H1 (cell line): ENCODE measurements at regions not wholly inside any gene's neighbourhood (a gene's known extent, or its start where the extent isn't known, plus 50 kb on each side); places are given as distances from the start of the nearest gene placed in this dataset.

ENCODE experiments used
- CTCF ChIA-PET: fragments of 300-600 bp; sonication (Branson Sonifier 250); formaldehyde crosslinking; loops from one replicate; lab custom pipeline; 2021; ENCODE audit not compliant: partially characterized antibody; lab: Charles Lee
- POLR2A ChIA-PET: fragments of 300-600 bp; sonication (Branson Sonifier 250); formaldehyde crosslinking; loops from one replicate; lab custom pipeline; 2021; ENCODE audit warnings: inconsistent platforms; ENCODE audit not compliant: partially characterized antibody; lab: Charles Lee
- DNase-seq, 2 experiments: peaks; one replicate each; pipeline versions ENCODE4 v3.0.0 to v3.0.0-alpha.2; 2010 to 2022; ENCODE audit warnings: low spot score in 2 of 2, low read depth in 1 of 2, mixed read lengths in 1 of 2
- FAIRE-seq: peaks from 2 replicates; lab custom pipeline; 2011; peaks lifted over from hg19 to GRCh38; lab: Jason Lieb, UNC
- H2AFZ ChIP-seq: 2 replicates; pipeline ENCODE4 v1.8.1; 2012; ENCODE audit warnings: low read length, inconsistent platforms
- H2AK5ac ChIP-seq: 2 replicates; pipeline ENCODE4 v1.6.1; 2013; ENCODE audit warnings: low read depth, low read length
- H2BK120ac ChIP-seq: replicated peaks from 2 replicates; pipeline ENCODE3; 2013; ENCODE audit warnings: low read depth, low read length, inconsistent platforms
- H2BK12ac ChIP-seq: 2 replicates; pipeline ENCODE4 v1.6.1; 2013; ENCODE audit warnings: low read depth, low read length
- H2BK15ac ChIP-seq: 2 replicates; pipeline ENCODE4 v1.6.1; 2013; ENCODE audit warnings: low read length
- H2BK20ac ChIP-seq: 2 replicates; pipeline ENCODE4 v1.6.1; 2013; ENCODE audit warnings: low read length
- H2BK5ac ChIP-seq: 2 replicates; pipeline ENCODE4 v1.6.1; 2013; ENCODE audit warnings: low read depth, low read length
- H3K14ac ChIP-seq: 2 replicates; pipeline ENCODE4 v1.6.1; 2013; ENCODE audit warnings: inconsistent platforms; ENCODE audit not compliant: insufficient read length
- H3K18ac ChIP-seq: 2 replicates; pipeline ENCODE4 v1.6.1; 2013; ENCODE audit warnings: low read length; ENCODE audit errors: extremely low read depth
- H3K23ac ChIP-seq: 2 replicates; pipeline ENCODE4 v1.6.1; 2013; ENCODE audit warnings: inconsistent platforms; ENCODE audit not compliant: insufficient read length
- H3K23me2 ChIP-seq: 2 replicates; pipeline ENCODE4 v1.6.1; 2013; ENCODE audit warnings: low read depth, low read length
- H3K27ac ChIP-seq: 2 replicates; pipeline ENCODE4 v1.6.1; 2011; ENCODE audit warnings: low read depth, low read length, inconsistent platforms
- H3K27me3 ChIP-seq, 4 experiments: replicated peaks in 1 of 4; 1 replicate in 1 of 4; 2 replicates in 3 of 4; pipeline versions ENCODE4 v1.6.1 to v1.8.1; 2011 to 2013; ENCODE audit warnings: low read length in 3 of 4, mild to moderate bottlenecking in 3 of 4, inconsistent platforms in 2 of 4, mixed read lengths in 2 of 4, moderate library complexity in 1 of 4; ENCODE audit not compliant: control insufficient read depth in 3 of 4, insufficient read depth in 3 of 4; ENCODE audit errors: extremely low read depth in 1 of 4
- H3K36me3 ChIP-seq, 4 experiments: 2 replicates each; pipeline versions ENCODE4 v1.6.1 to v1.8.1; 2011 to 2013; ENCODE audit warnings: mild to moderate bottlenecking in 4 of 4, low read length in 3 of 4, moderate library complexity in 2 of 4, control low read depth in 1 of 4, inconsistent platforms in 1 of 4; ENCODE audit not compliant: insufficient read depth in 4 of 4, control insufficient read depth in 2 of 4
- H3K4ac ChIP-seq: replicated peaks from 2 replicates; pipeline ENCODE3; 2013; ENCODE audit warnings: low read length, low read depth, mixed read lengths, inconsistent platforms; ENCODE audit not compliant: insufficient read length
- H3K4me1 ChIP-seq, 4 experiments: replicated peaks in 1 of 4; 1 replicate in 1 of 4; 2 replicates in 3 of 4; pipeline versions ENCODE4 v1.6.1 to v1.8.1; 2011 to 2013; ENCODE audit warnings: low read length in 3 of 4, inconsistent platforms in 2 of 4, mixed read lengths in 1 of 4; ENCODE audit not compliant: insufficient read depth in 4 of 4, control insufficient read depth in 3 of 4
- H3K4me2 ChIP-seq, 2 experiments: 2 replicates each; pipeline versions ENCODE4 v1.6.1 to v1.8.1; 2011 to 2013; ENCODE audit warnings: low read depth in 2 of 2, low read length in 2 of 2, control low read depth in 1 of 2, inconsistent platforms in 1 of 2, mild to moderate bottlenecking in 1 of 2; ENCODE audit not compliant: insufficient read depth in 1 of 2
- H3K4me3 ChIP-seq, 4 experiments: fragments of 200-600, 300-600 bp in 1 of 4; sonication (generic), shearing (Covaris generic), sonication (Bioruptor Twin) in 1 of 4; 2 replicates each; pipeline versions ENCODE4 v1.5.1 to v1.8.1; 2011 to 2016; ENCODE audit warnings: low read length in 4 of 4, low read depth in 3 of 4, control low read depth in 2 of 4, inconsistent platforms in 2 of 4, mild to moderate bottlenecking in 2 of 4, mixed read lengths in 1 of 4, moderate library complexity in 1 of 4; ENCODE audit not compliant: insufficient read depth in 2 of 4; ENCODE audit errors: extremely low read depth in 1 of 4
- H3K56ac ChIP-seq: replicated peaks from 2 replicates; pipeline ENCODE3; 2013; ENCODE audit warnings: low read depth, mild to moderate bottlenecking, mixed read lengths, low read length, inconsistent platforms; ENCODE audit not compliant: insufficient read length
- H3K79me1 ChIP-seq: 2 replicates; pipeline ENCODE4 v1.6.1; 2013; ENCODE audit warnings: low read depth, low read length, control low read depth
- H3K79me2 ChIP-seq, 2 experiments: 2 replicates each; pipeline versions ENCODE4 v1.6.1 to v1.8.1; 2012 to 2013; ENCODE audit warnings: low read length in 2 of 2, mild to moderate bottlenecking in 2 of 2, inconsistent platforms in 1 of 2; ENCODE audit not compliant: insufficient read depth in 2 of 2, control insufficient read depth in 1 of 2
- H3K9ac ChIP-seq, 4 experiments: replicated peaks in 1 of 4; 1 replicate in 1 of 4; 2 replicates in 3 of 4; pipeline versions ENCODE4 v1.6.1 to v1.8.1; 2011 to 2013; ENCODE audit warnings: low read depth in 3 of 4, low read length in 3 of 4, control low read depth in 2 of 4, mild to moderate bottlenecking in 2 of 4, moderate library complexity in 2 of 4, inconsistent platforms in 1 of 4; ENCODE audit errors: extremely low read depth in 1 of 4
- H3K9me3 ChIP-seq, 2 experiments: 2 replicates each; pipeline versions ENCODE4 v1.6.1 to v1.8.1; 2012 to 2013; ENCODE audit warnings: mild to moderate bottlenecking in 2 of 2, moderate library complexity in 2 of 2, control low read depth in 1 of 2, inconsistent platforms in 1 of 2, low read depth in 1 of 2, low read length in 1 of 2, mixed read lengths in 1 of 2; ENCODE audit not compliant: insufficient read depth in 2 of 2
- H4K20me1 ChIP-seq, 2 experiments: replicated peaks in 1 of 2; 2 replicates each; pipeline versions ENCODE3 to v1.8.1; 2011 to 2013; ENCODE audit warnings: inconsistent platforms in 2 of 2, low read length in 2 of 2, mild to moderate bottlenecking in 1 of 2; ENCODE audit not compliant: insufficient read depth in 2 of 2, control insufficient read depth in 1 of 2
- H4K5ac ChIP-seq: 2 replicates; pipeline ENCODE4 v1.6.1; 2013; ENCODE audit warnings: low read length, low read depth, mixed read lengths, inconsistent platforms; ENCODE audit not compliant: insufficient read length
- H4K8ac ChIP-seq: 2 replicates; pipeline ENCODE4 v1.8.0; 2013; ENCODE audit warnings: mild to moderate bottlenecking, moderate library complexity, low read length, inconsistent platforms; ENCODE audit not compliant: insufficient read depth; ENCODE audit errors: extremely low read depth
- H4K91ac ChIP-seq: replicated peaks from 2 replicates; pipeline ENCODE3; 2013; ENCODE audit warnings: low read length, mixed read lengths, inconsistent platforms; ENCODE audit not compliant: insufficient read length
- CBX5 ChIP-seq: fragments of 300-800, 300-1000 bp; sonication (generic); IDR thresholded peaks from 2 replicates; pipeline ENCODE4 v1.7.1; 2016; ENCODE audit warnings: antibody characterized with exemption, low read length, low read depth
- CBX8 ChIP-seq: fragments of 300-800, 300-1000 bp; sonication (generic); IDR thresholded peaks from 2 replicates; pipeline ENCODE4 v1.7.1; 2016; ENCODE audit warnings: low read depth, low read length, borderline replicate concordance
- EGR1 ChIP-seq: IDR thresholded peaks from 2 replicates; pipeline ENCODE4 v1.6.1; 2011; ENCODE audit warnings: low read depth, low read length, borderline replicate concordance
- EP300 ChIP-seq, 2 experiments: IDR thresholded peaks; 1 replicate in 1 of 2; 2 replicates in 1 of 2; pipeline ENCODE4 v1.6.1; 2011 to 2012; ENCODE audit warnings: low read depth in 2 of 2, low read length in 2 of 2, mild to moderate bottlenecking in 2 of 2, borderline replicate concordance in 1 of 2, inconsistent platforms in 1 of 2, moderate library complexity in 1 of 2
- PHF8 ChIP-seq: fragments of 200-600 bp; sonication (generic); conservative IDR thresholded peaks from 2 replicates; pipeline ENCODE4 v1.7.1; 2012; ENCODE audit warnings: low read depth, mild to moderate bottlenecking, inconsistent platforms, low read length, moderate library complexity
- ZNF274 ChIP-seq: IDR thresholded peaks from 2 replicates; pipeline ENCODE4 v1.7.0; 2012; ENCODE audit warnings: low read length, borderline replicate concordance; ENCODE audit errors: extremely low read depth
- WGBS, 2 experiments: shearing (Covaris generic) in 1 of 2; methylation state at CpG; one replicate each; pipeline versions ENCODE4 v1.1.6 to v1.1.7; 2013 to 2015; ENCODE audit warnings: low lambda C conversion rate in 2 of 2, mixed read lengths in 2 of 2, inconsistent platforms in 1 of 2, low coverage in 1 of 2, missing lambda C conversion rate in 1 of 2; ENCODE audit not compliant: insufficient replicate concordance in 2 of 2, insufficient coverage in 1 of 2, insufficient read length in 1 of 2; ENCODE audit errors: extremely low coverage in 1 of 2, missing lambda C conversion rate in 1 of 2; 5-methylcytosine and 5-hydroxymethylcytosine counted together

DNA sequence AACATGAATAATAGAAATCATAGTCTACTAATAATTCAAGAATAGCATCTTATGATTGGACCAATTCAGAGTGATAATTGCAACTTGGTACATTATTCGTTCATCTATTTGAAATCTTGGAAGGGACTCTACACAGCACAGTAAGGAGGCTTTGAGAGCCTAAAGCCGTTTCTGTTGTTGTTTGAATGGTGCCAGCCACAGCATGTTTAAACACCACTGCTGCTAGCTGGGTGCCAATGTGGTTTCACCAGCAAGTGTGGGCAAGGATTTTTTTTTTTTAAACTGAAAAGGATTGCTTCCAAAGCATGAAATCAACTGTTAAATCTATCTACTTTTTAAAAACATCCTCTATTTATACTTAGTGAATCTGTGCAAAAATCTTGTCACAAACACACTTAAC, 253.9 kb upstream of the MAP3K1 start:
- Histone ChIP-seq H2BK20ac (no peak overlapping the region), H3K27me3 (no peaks in the 10 kb centered on the region), H2BK15ac (no peak overlapping the region), H4K8ac (no peak overlapping the region), H4K91ac (no peak overlapping the region), H3K23ac (no peak overlapping the region), H2BK120ac (no peak overlapping the region), H3K79me2 (no peaks in the 10 kb centered on the region), H3K56ac (no peak overlapping the region), H3K79me1 (no peaks in the 10 kb centered on the region), H3K4me3 (no peak overlapping the region), H3K4ac (no peak overlapping the region), H2BK5ac (no peak overlapping the region), H3K4me1 (no peaks in the 10 kb centered on the region), H2AK5ac (no peak overlapping the region), H4K20me1 (no peaks in the 10 kb centered on the region), H3K4me2 (no peak overlapping the region), H3K18ac (no peak overlapping the region), H2AFZ (no peak overlapping the region), H3K27ac (no peak overlapping the region), H2BK12ac (no peak overlapping the region), H3K14ac (no peak overlapping the region), H4K5ac (no peak overlapping the region), H3K36me3 (no peaks in the 10 kb centered on the region; a peak in 1 of 8 replicates), H3K9ac (no peak overlapping the region), H3K9me3 (no peaks in the 10 kb centered on the region), H3K23me2 (no peaks in the 10 kb centered on the region)
- DNase-seq (no peak), FAIRE-seq (no peak)
- ChIA-PET CTCF (no interaction called here), POLR2A (no interaction called here)
- no peak for TF ChIP-seq ZNF274
- no peak for TF ChIP-seq PHF8
- TF ChIP-seq EP300 (IDR thresholded peaks at IDR 0.05; ENCODE audit: borderline replicate concordance in 1 of 2, low read depth in 2 of 2, low read length in 2 of 2): no peak
- TF ChIP-seq CBX8: no peak
- TF ChIP-seq EGR1: no peak
- no peak for TF ChIP-seq CBX5
- 88% methylated on average over 2 of the region's 2 CpGs; no CpG with 5 or more reads in 1 of the 2 experiments for WGBS, 2 experiments
